GM18909 (cell line): ENCODE measurements at regions not wholly inside any gene's neighbourhood (a gene's known extent, or its start where the extent isn't known, plus 50 kb on each side); places are given as distances from the start of the nearest gene placed in this dataset.
"Not testable (repeated sequence)": the region's sequence is repeated elsewhere in the genome, so short reads cannot be mapped to it uniquely, and the experiment has no call there.

Experiments used
- ATAC-seq: cut with Tn5 transposase; IDR thresholded peaks from one replicate; pipeline ENCODE4 v1.9.1; 2021; ENCODE audit warnings: mild to moderate bottlenecking; ENCODE audit not compliant: unreplicated experiment, poor library complexity

GRCh38 chr20:48492715-48493070, 335.1 kb downstream of the PREX1 start:
- no peak for ATAC-seq

- no peak for ATAC-seq
These were observed 335.6 kb downstream of the PREX1 start for GRCh38 chr20:48492015-48492714.

GRCh38 chr20:48490961-48491831, 336.6 kb downstream of the PREX1 start:
- ATAC-seq = no peak

- not testable (repeated sequence) for ATAC-seq
These were observed 337.5 kb downstream of the PREX1 start for GRCh38 chr20:48490341-48490740.

GRCh38 chr20:48489656-48490055, 338.1 kb downstream of the PREX1 start:
- ATAC-seq = no peak

GRCh38 chr20:48489046-48489463, 338.7 kb downstream of the PREX1 start:
- no peak for ATAC-seq

- not testable (repeated sequence) for ATAC-seq
These were observed 339.3 kb downstream of the PREX1 start for GRCh38 chr20:48488334-48489034.

GRCh38 chr20:48486065-48486464, 341.7 kb downstream of the PREX1 start:
- ATAC-seq = no peak

GRCh38 chr20:48485153-48485552, 342.6 kb downstream of the PREX1 start:
- not testable (repeated sequence) for ATAC-seq

GRCh38 chr20:48483334-48484066, 344.3 kb downstream of the PREX1 start:
- ATAC-seq = no peak

- no peak for ATAC-seq
These were observed 345.0 kb downstream of the PREX1 start for GRCh38 chr20:48482790-48483189.

GRCh38 chr20:48480216-48480772, 347.5 kb downstream of the PREX1 start:
- ATAC-seq = no peak

GRCh38 chr20:48478806-48479585, 348.8 kb downstream of the PREX1 start:
- no peak for ATAC-seq

- ATAC-seq = no peak
These were observed 349.4 kb downstream of the PREX1 start for GRCh38 chr20:48478370-48478769.

- no peak for ATAC-seq
These were observed 350.9 kb downstream of the PREX1 start for GRCh38 chr20:48476854-48477253.

GRCh38 chr20:48474022-48474421, 353.8 kb downstream of the PREX1 start:
- no peak for ATAC-seq

GRCh38 chr20:48471759-48472408, 355.9 kb downstream of the PREX1 start:
- no peak for ATAC-seq

- ATAC-seq = no peak
These were observed 356.6 kb downstream of the PREX1 start for GRCh38 chr20:48471176-48471575.

- no peak for ATAC-seq
These were observed 357.7 kb downstream of the PREX1 start for GRCh38 chr20:48470141-48470540.
